Stimulated activated CD4-positive, alpha-beta T cell treated with anti-CD3 and anti-CD28 coated beads, Interleukin-4, amount 100 ng/mL, for 48 hours (primary cell): ENCODE measurements at regions not wholly inside any gene's neighbourhood (a gene's known extent, or its start where the extent isn't known, plus 50 kb on each side); places are given as distances from the start of the nearest gene placed in this dataset.
"Not testable (repeated sequence)": the region's sequence is repeated elsewhere in the genome, so short reads cannot be mapped to it uniquely, and the experiment has no call there.

ENCODE experiments used
- DNase-seq, 2 donors: peaks; one replicate each; pipeline ENCODE4 v3.0.0-alpha.2; 2020; ENCODE audit warnings: low read depth in 2 of 2

DNA sequence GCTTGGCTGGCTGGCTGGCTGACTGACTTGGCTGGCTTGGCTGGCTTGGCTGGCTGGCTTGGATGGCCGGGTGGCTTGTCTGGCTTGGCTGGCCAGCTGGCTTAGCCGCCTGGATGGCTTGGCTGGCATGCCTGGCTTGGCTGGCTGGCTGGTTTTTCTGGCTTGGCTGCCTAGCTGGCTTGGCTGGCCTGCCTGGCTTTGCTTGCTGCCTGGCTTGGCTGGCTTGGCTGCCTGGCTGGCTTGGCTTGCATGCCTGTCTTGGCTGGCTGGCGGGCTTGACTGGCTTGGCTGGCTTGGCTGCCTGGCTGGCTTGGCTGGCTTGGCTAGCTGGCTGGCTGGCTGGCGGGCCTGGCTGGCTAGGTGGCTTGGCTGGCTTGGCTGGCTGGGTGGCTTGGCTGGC, 2830.5 kb downstream of the RPIA start:
- not testable (repeated sequence) for DNase-seq

DNA sequence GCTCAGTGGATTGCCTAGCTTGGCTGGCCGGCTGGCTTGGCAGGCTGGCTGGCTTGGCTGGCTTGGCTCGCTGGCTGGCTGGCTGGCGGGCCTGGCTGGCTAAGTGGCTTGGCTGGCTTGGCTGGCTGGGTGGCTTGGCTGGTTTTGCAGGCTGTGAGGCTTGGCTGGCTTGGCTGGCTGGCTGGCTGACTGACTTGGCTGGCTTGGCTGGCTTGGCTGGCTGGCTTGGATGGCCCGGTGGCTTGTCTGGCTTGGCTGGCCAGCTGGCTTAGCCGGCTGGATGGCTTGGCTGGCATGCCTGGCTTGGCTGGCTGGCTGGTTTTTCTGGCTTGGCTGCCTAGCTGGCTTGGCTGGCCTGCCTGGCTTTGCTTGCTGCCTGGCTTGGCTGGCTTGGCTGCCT, 2831.4 kb downstream of the RPIA start:
- DNase-seq = not testable (repeated sequence)

DNA sequence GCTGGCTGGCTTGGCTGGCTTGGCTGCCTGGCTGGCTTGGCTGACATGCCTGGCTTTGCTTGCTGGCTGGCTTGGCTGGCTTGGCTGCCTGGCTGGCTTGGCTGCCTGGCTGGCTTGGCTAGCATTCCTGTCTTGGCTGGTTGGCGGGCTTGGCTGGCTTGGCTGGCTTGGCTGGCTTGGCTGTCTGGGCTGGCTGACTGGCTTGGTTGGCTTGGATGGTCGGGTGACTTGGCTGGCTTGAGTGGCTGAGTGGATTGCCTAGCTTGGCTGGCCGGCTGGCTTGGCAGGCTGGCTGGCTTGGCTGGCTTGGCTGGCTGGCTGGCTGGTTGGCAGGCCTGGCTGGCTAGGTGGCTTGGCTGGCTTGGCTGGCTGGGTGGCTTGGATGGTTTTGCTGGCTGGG, 2832.3 kb downstream of the RPIA start:
- DNase-seq = not testable (repeated sequence)

DNA sequence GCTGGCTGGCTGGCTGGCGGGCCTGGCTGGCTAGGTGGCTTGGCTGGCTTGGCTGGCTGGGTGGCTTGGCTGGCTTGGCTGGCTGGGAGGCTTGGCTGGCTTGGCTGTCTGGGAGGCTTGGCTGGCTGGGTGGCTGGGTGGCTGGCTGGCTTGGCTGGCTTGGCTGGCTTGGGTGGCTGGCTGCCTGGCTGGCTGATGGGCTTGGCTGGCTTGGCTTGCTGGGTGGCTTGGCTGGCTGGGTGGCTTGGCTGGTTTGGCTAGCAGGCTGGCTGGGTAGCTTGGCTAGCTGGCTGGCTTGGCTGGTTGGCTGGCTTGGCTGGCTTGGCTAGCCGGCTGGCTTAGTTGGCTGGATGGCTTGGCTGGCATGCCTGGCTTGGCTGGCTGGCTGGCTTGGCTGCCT, 2834.1 kb downstream of the RPIA start:
- not testable (repeated sequence) for DNase-seq

DNA sequence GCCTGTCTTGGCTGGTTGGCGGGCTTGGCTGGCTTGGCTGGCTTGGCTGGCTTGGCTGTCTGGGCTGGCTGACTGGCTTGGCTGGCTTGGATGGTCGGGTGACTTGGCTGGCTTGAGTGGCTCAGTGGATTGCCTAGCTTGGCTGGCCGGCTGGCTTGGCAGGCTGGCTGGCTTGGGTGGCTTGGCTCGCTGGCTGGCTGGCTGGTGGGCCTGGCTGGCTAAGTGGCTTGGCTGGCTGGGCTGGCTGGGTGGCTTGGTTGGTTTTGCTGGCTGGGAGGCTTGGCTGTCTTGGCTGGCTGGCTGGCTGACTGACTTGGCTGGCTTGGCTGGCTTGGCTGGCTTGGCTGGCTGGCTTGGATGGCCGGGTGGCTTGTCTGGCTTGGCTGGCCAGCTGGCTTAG, 2834.6 kb downstream of the RPIA start:
- DNase-seq = not testable (repeated sequence)

DNA sequence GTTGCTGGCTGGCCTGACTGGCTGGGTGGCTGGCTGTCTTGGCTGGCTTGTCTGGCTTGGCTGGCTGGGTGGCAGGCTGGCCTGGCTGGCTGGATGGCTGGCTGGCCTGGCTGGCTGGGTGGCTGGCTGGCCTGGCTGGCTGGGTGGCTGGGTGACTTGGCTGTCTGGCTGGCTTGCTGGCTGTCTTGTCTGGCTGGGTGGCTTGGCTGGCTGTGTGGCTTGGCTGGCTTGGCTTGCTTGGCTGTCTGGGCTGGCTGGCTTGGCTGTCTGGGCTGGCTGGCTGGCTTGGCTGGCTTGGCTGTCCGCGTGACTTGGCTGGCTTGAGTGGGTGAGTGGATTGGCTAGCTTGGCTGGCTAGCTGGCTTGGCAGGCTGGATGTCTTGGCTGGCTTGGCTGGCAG, 2835.6 kb downstream of the RPIA start:
- DNase-seq = not testable (repeated sequence)

DNA sequence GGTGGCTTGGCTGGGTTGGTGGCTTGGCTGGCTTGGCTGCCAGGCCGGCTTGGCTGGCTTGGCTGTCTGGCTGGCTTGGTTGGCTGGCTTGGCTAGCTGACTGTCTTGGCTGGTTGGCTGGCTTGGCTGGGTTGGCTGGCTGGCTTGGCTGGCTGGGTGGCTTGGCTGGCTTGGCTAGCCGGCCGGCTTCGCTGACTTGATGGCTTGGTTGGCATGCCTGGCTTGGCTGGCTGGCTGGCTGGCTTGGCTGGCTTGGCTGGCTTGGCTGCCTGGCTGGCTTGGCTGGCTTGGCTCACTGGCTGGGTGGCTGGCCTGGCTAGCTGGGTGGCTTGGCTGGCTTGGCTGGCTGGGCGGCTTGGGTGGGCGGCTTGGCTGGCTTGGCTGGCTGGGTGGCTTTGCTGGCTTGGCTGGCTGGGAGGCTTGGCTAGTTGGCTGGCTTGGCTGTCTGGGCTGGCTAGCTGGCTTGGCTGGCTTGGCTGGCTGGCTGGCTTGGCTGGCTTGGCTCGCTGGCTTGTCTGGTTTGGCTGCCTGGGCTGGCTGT, 2836.1 kb downstream of the RPIA start:
- not testable (repeated sequence) for DNase-seq

DNA sequence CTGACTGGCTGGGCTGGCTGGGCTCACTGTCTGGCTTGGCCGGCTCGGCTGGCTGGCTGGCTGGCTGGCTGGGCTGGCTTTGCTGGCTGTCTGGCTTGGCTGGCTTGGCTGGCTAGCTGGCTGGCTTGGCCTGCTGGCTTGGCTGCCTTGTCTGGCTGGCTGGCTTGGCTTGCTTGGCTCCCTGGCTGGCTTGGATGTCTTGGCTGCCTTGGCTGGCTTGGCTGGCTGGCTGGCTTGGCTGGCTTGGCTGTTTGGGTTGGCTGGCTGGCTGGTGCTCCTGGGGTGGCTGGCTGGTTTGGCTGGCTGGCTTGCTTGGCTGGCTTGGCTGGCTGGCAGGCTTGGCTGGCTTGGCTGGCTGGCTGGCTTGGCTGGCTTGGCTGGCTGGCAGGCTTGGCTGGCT, 2836.9 kb downstream of the RPIA start:
- not testable (repeated sequence) for DNase-seq

DNA sequence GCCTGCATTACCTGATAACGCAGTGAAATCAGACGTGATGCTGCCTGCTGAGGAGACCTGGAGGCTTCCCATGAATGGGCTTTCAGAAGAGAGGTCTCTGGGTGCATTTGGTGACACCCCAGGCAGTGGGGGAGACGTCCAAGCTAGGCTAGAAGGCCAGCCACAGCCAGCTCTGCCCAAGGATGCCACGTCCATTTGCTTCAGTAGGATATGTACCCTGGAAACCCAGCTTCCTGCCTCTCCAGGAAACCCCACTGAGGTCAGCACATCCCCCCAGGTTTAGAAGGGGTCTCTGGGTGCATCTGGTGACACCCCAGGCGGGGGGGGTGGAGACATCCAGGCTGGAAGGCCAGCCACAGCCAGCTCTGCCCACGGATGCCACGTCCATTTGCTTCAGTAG, 2844.6 kb downstream of the RPIA start:
- not testable (repeated sequence) for DNase-seq

DNA sequence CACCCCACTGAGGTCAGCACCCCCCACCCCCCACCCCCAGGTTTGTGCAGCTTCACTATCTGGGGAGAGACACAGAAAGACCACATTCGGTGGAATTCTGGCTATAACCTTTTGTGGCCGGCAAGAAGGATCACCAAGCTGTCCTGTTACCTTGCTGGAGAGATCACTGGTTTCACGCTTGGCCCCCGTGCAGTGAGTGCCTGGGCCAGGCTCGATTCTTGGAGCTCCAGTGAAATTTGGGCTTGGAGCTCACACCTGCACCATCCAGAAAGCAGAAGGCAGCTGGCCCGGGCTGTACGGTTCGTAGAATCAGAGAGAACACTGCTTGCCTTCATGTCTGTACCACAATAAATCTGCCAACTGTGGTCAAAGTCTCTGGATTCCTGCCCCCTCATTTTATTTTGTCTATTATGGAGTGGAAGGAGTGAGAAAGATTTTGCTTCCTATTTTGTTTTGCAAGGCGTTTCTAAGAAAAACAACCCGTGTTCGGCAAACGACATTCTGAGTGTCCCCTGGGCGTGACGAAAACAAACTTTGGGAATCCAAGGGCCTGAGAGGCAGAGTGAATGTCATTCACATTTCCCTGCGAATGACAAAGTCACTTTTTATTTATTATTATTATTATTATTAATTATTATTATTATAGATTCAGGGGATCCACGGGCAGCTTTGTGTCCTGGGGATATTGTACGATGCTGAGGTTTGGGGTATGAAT, 2845.2 kb downstream of the RPIA start:
- DNase-seq = not testable (repeated sequence)

DNA sequence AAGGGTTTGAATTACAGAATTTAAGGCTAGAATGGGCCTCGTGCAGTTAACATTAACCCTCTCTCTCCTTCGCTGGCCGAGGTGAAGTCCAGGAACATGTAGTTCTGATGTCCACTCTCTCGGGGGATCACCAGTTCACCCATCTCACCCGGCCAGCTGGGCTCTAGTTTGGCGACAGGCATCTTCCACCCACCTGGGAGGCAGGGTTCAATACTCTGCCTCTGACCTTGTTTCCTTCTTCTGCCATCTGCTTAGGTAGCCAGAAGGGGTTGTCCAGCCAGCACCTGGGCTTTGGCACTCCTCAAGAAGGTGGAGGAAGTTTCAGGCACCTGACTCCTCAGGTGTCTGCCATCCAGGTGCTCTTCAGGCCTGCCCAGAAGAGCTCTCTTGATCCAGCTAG, 2857.8 kb downstream of the RPIA start:
- DNase-seq = not testable (repeated sequence)

DNA sequence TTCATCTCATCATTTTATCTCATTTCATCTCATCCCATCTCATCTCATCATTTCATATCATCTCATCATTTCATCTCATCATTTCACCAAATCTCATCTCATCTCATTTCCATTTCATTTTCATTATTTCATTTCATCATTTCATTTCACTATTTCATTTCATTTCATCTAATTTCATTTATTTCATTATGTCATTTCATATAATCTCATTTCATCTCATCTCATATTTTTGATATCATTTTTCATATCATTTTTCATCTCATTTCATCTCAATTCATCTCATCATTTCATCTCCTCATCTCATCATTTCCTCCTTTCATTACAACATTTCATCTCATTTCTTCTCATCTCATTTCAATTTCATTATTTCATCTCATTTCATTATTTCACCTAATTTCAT, 2866.8 kb downstream of the RPIA start:
- not testable (repeated sequence) for DNase-seq

DNA sequence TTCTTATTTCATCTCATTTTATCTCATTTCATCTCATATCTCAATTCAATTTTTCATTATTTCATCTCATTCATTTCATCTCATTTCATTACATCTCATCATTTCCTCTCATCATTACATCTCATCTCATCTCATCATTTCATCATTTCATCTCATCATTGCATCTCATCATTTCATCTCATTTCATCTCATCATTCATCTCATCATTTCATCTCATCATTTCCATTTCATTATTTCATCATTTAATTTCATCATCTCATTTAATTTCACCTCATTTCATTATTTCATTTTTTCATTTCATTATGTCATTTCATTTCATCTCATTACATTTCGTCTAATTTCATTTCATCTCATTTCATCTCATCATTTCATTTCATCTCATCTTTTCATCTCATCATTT, 2867.8 kb downstream of the RPIA start:
- not testable (repeated sequence) for DNase-seq

DNA sequence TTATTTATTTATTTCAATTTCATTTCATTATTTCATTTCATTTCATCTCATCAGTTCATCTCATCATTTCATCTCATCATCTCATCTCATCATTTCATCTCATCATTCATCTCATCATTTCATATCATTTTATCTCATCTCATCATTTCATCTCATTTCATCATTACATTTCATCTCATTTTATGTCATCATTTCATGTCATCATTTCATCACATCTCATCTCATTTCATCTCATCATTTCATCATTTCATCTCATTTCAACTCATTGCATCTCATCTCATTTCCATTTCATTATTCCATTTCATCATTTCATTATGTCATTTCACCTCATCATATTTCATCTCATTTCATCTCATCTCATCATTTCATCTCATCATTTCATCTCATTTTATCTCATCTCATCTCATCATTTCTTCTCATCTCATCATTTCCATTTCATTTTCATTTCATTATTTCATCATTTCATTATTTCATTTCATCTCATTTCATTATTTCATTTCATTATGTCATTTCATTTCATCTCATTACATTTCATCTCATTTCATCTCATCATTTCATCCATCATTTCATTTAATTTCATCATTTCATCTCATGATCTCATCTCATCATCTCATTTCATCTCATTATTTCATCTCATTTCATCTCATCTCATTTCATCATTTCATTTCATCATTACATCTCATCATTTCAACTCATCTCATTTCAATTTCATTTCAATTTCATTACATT, 2868.6 kb downstream of the RPIA start:
- DNase-seq = not testable (repeated sequence)

DNA sequence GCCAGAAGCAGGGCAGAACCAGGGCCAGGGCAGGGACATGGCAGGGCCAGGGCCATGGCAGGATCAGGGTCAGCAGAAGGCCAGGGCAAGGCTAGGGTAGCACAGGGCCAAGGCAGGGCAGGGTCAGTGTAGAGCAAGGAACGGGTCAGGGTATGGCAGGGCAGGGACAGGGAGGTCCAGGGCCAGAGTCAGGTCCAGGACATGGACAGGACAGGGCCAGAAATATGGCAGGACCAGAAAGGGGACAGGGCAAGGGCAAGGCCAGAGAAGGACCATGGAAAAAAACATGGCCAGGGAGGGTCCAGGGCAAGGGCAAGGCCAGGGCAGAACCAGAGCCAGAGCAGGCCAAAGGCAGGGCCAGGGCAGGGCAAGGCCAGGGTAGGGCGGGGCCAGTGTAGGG, 2870.7 kb downstream of the RPIA start:
- DNase-seq = not testable (repeated sequence)

DNA sequence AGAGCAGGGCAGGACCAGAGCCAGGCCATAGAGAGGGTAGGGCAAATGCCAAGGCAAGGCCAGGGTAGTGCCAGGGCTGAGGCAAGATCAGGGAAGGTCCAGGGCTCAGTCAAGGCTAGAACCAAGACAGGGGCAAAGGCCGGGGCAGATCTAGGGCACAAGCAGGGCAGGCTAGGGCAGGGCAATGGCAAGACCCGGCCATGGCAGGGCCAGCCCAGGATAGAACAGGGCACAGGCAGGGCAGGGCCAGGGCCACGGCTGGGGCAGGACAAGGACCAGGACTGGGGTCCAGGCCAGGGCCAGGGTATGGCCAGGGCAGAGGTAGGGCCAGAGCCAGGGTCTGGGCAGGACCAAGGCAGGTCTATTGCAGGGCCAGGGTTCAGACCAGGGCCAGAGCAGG, 2873.2 kb downstream of the RPIA start:
- not testable (repeated sequence) for DNase-seq

DNA sequence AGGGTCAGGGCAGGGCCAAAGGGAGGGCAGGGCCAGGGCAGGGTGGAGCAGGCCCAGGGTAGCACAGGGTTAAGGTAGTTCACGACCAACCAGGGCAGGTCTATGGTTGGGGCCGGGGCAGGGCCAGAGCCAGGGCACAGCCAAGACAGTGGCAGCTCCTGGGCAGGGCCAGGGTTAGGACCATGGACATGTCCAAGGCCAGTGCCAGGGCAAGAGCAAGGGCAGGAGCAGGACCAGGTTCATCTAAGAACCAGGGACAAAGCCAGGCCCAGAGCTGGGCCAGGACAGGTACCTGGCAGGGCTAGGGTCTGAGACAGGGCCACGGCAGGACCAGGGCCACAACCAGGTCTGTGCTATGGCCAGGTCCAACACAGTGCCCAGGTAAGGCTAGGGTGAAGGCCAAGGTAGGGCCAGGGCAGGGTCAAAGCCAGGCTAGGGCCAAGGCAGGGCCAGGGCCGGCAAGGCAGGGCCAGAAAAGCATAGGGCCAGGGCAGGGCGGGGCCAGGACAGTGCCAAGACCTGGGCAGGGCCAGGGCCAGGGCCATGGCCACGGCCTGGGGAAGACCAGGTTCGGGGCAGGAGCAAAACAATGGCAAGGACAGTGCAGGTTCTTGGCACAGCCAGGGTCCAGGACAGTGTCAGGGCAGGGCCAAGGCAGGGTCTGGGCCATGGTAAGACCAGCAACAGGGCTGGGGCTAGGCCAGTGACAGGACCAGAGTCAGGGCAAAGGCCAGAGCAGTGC, 2874.4 kb downstream of the RPIA start:
- not testable (repeated sequence) for DNase-seq

DNA sequence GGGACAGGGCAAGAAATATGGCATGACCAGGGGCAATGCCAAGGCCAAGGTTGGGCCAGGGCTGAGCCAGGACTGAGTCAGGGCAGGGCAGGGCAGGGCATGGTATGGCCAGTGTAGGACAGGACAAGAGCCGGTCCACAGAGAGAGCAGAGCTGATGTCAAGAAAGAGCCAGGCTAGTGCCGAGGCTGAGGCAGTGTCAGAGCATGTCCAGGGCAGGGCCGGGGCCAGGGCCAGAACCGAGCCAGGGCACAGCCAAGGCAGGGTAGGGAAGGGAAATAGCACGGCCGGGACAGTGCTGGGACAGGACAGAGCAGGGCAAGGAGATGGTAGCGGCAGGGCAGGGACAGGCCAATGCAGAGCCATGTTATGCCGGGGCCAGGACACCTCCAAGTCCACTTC, 2875.1 kb downstream of the RPIA start:
- not testable (repeated sequence) for DNase-seq

DNA sequence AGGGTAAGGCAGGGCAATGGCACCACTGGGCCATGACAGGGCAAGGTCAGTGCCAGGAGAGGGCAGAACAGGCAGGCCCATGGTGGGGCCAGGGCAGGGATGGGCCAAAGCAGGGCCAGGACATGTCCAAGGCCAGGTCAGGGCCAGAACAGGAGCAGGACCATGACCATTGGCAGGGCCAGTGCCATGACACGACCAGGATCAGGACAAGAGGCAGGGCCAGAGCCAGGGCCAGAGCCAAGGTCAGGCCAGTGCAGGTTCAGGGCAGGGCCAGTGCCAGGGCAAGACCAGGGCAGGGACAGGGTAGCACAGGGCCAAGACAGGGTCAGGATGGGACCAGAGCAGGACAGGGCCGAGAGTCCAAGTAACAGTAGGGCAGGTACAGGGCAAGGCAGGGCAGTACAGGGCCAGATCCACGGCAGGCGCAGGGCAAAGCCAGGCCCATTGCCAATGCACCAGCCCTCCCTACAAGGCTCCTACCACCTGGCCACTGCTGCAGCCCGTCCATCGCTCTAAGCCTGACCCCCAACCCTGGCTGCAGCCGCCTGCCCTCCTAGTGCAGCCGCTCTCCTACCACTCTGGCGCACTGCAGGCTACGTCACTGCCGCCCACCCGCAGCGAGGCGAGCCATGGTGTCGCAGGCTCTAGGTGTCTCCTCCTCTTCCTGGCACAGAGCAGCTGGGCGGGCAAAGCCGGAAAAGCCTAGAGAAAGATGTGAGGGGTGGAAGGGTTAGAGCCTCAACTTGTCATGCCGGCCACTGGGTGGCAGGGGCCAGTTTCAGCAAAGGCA, 2876.3 kb downstream of the RPIA start:
- DNase-seq = not testable (repeated sequence)

DNA sequence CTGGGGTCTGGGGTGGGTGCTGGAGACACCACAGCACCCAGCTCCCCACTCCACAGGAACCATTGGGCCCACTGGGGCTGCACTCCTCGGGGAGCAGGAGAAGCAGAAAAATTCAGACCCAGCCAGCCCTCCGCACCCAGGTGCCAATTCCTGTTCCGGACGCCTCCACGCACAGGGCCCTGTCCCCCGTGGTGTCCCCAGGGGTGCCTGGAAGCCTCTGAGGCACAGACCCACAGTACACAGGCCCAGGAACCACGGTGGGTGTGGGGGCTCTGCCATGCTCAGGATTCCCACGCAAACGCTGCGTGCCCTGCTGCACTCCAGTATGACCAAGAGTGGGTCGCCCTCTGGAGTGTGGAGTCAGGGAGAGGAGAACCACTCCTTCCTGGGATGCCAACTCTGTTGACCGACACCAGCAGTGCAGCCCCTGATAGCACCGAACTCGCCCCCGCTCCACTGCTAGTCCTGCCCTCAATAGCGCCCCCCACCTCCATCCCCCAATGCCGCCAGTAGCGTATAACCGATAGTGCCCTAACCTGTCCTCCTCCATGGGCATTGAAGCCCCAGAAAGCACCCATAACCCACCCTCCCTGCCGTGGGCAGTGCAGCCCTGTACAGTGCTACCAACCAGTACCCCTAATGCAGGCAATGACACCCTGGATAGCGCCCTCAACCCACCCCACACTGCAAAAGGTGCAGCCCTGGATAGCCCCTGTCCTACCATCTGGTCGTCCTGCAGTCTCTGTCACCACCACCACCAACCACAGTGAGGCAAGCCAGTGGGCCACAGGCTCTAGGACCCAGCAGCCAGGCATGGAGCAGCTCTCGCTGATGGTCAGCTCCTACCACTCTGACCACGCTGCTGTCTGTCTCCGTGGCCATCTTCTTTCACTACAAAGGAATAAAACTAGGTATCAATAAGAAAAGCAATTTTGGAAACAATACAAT, 2877.2 kb downstream of the RPIA start:
- not testable (repeated sequence) for DNase-seq
